ENCODE measurements at regions not wholly inside any gene's neighbourhood (a gene's known extent, or its start where the extent isn't known, plus 50 kb on each side); places are given as distances from the start of the nearest gene placed in this dataset.

DNA sequence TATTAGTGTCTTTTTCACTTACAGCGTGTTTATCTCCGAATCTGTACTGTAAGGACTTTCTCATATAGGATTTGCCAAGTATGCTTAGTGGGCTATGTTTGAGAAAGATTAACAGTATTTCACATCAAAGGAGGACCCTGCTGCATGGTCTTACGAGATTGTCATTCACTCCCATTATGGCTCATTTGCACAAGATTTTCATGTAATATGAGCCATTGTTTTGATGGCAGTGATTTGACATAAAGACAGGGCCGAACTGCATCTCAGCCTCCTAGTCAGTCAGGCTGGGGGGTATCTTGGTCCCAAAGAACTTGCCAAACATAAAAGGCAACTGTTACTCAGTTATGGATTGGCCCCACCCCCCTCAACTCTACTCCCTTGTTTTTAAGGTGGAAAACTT, 205.9 kb downstream of the ZIC1 start:
- TF ChIP-seq RAD21 (conservative IDR thresholded peaks at IDR 0.05 in 1 of 2, IDR thresholded peaks at IDR 0.05 in 1 of 2) (no peak), FOSL2 (IDR thresholded peaks at IDR 0.05) (no peak), FOSL2 (CRISPR knock-in tag; IDR thresholded peaks at IDR 0.05) (no peak), CHD2 (IDR thresholded peaks at IDR 0.05; ENCODE audit: low read length, partially characterized antibody) (no peak), REST (IDR thresholded peaks at IDR 0.05) (no peak), ZFP36 (IDR thresholded peaks at IDR 0.05; ENCODE audit: borderline replicate concordance, partially characterized antibody) (no peak), JUNB (IDR thresholded peaks at IDR 0.05) (no peak), USF2 (IDR thresholded peaks at IDR 0.05) (no peak), POLR2A (IDR thresholded peaks at IDR 0.05; ENCODE audit: low read length) (no peak)
- TF ChIP-seq, protein P1, sequence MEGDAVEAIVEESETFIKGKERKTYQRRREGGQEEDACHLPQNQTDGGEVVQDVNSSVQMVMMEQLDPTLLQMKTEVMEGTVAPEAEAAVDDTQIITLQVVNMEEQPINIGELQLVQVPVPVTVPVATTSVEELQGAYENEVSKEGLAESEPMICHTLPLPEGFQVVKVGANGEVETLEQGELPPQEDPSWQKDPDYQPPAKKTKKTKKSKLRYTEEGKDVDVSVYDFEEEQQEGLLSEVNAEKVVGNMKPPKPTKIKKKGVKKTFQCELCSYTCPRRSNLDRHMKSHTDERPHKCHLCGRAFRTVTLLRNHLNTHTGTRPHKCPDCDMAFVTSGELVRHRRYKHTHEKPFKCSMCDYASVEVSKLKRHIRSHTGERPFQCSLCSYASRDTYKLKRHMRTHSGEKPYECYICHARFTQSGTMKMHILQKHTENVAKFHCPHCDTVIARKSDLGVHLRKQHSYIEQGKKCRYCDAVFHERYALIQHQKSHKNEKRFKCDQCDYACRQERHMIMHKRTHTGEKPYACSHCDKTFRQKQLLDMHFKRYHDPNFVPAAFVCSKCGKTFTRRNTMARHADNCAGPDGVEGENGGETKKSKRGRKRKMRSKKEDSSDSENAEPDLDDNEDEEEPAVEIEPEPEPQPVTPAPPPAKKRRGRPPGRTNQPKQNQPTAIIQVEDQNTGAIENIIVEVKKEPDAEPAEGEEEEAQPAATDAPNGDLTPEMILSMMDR (IDR thresholded peaks at IDR 0.05), result no peak
